ENCODE measurements at regions not wholly inside any gene's neighbourhood (a gene's known extent, or its start where the extent isn't known, plus 50 kb on each side); places are given as distances from the start of the nearest gene placed in this dataset.

GRCh38 chr15:70226337-70226980, 128.7 kb upstream of the TLE3 start (continued):
- TF ChIP-seq, protein P1, sequence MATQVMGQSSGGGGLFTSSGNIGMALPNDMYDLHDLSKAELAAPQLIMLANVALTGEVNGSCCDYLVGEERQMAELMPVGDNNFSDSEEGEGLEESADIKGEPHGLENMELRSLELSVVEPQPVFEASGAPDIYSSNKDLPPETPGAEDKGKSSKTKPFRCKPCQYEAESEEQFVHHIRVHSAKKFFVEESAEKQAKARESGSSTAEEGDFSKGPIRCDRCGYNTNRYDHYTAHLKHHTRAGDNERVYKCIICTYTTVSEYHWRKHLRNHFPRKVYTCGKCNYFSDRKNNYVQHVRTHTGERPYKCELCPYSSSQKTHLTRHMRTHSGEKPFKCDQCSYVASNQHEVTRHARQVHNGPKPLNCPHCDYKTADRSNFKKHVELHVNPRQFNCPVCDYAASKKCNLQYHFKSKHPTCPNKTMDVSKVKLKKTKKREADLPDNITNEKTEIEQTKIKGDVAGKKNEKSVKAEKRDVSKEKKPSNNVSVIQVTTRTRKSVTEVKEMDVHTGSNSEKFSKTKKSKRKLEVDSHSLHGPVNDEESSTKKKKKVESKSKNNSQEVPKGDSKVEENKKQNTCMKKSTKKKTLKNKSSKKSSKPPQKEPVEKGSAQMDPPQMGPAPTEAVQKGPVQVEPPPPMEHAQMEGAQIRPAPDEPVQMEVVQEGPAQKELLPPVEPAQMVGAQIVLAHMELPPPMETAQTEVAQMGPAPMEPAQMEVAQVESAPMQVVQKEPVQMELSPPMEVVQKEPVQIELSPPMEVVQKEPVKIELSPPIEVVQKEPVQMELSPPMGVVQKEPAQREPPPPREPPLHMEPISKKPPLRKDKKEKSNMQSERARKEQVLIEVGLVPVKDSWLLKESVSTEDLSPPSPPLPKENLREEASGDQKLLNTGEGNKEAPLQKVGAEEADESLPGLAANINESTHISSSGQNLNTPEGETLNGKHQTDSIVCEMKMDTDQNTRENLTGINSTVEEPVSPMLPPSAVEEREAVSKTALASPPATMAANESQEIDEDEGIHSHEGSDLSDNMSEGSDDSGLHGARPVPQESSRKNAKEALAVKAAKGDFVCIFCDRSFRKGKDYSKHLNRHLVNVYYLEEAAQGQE (IDR thresholded peaks at IDR 0.05; ENCODE audit: borderline replicate concordance), result no peak
- TF ChIP-seq, protein P1 (CRISPR knock-in tag; IDR thresholded peaks at IDR 0.05; ENCODE audit: low read depth), result no peak
- TF ChIP-seq RERE (CRISPR knock-in tag; IDR thresholded peaks at IDR 0.05; ENCODE audit: borderline replicate concordance) (no peak), ARID4B (CRISPR knock-in tag; IDR thresholded peaks at IDR 0.05) (no peak), MIER1 (IDR thresholded peaks at IDR 0.05; ENCODE audit: low read depth) (no peak)
- TF ChIP-seq, protein P2, sequence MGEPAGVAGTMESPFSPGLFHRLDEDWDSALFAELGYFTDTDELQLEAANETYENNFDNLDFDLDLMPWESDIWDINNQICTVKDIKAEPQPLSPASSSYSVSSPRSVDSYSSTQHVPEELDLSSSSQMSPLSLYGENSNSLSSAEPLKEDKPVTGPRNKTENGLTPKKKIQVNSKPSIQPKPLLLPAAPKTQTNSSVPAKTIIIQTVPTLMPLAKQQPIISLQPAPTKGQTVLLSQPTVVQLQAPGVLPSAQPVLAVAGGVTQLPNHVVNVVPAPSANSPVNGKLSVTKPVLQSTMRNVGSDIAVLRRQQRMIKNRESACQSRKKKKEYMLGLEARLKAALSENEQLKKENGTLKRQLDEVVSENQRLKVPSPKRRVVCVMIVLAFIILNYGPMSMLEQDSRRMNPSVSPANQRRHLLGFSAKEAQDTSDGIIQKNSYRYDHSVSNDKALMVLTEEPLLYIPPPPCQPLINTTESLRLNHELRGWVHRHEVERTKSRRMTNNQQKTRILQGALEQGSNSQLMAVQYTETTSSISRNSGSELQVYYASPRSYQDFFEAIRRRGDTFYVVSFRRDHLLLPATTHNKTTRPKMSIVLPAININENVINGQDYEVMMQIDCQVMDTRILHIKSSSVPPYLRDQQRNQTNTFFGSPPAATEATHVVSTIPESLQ (CRISPR knock-in tag; IDR thresholded peaks at IDR 0.05), result no peak
